NCI-H2107 (cell line): ENCODE measurements at regions not wholly inside any gene's neighbourhood (a gene's known extent, or its start where the extent isn't known, plus 50 kb on each side); places are given as distances from the start of the nearest gene placed in this dataset.
A peak's percentile ranks its signal among the peaks of the same experiment; 100 is the strongest.
"Not testable (repeated sequence)": the region's sequence is repeated elsewhere in the genome, so short reads cannot be mapped to it uniquely, and the experiment has no call there.

Experiments used
- DNase-seq: peaks from one replicate; lab custom pipeline; 2025; lab: John Stamatoyannopoulos, UW

- no peak for DNase-seq
Observed at GRCh38 chr4:79747252-79747651, 325.8 kb downstream of the ANTXR2 start.

DNA sequence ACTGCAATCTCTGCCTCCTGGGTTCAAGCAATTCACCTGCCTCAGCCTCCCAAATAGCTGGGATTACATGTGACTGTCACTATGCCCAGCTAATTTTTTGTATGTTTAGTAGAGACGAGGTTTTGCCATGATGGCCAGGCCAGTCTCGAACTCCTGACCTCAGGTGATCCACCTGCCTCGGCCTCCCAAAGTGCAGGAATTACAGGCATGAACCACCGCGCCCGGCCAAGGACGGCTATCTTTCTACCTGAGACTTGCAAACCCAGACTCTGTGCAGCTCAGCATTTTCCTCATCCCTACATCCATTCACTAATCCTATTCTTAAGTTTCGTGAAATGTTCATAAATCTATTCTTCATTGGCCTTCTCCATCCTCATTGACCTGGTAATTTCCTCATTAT, 330.0 kb downstream of the ANTXR2 start:
- no peak for DNase-seq

GRCh38 chr4:79739912-79740311, 331.9 kb upstream of the GK2 start:
- no peak for DNase-seq

- DNase-seq, result no peak
Observed at GRCh38 chr4:79723507-79723906, 315.5 kb upstream of the GK2 start.

DNA sequence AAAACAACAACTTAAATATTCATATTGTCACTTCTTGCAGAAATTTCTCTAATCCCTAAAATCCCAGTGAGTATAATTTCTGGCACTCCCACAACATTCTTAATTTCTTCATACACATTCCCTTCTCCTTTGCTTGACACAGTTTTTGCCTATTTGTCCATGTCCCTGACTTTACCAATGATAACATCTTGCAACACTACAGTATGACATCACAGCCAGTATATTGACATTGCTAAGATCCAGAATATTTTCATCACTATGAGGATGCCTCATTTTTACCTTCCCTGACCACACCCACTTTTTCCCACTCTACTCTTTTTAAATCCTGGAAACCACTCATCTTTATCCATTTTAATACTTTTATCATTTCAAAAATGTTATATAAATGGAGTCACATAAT, 292.3 kb upstream of the GK2 start:
- no peak for DNase-seq

GRCh38 chr4:79697444-79697843, 289.4 kb upstream of the GK2 start:
- DNase-seq, result no peak

DNA sequence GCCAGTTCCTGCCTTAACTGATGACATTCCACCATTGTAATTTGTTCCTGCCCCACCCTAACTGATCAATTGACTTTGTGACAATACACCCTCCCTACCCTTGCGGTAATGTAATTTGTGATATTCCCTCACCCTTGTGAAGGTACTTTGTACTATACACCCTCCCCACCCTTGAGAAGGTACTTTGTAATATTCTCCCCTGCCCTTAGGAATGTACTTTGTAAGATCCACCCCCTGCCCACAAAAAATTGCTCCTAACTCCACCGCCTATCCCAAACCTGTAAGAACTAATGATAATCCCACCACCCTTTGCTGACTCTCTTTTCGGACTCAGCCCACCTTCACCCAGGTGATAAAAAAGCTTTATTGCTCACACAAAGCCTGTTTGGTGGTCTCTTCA, 288.5 kb upstream of the GK2 start:
- DNase-seq, result not testable (repeated sequence)

DNA sequence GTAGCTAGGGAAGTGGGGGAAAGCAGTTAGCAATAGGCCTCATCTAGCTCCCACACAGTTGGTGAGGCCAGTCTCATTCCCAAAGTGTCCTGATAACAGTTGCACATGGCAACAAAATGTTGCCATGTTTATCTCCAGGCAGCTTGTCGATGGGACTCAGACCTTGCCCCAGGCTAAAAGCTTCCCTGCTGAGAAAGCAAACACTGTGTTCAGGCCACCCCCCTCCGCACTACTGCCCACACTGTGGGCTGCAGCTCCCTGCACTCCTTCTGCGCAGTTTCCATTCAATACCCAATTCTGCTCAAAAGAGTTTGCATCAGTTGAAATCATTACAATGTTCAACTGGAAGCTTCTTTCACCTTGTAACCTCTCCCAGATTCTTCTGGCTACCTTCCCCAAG, 287.8 kb upstream of the GK2 start:
- no peak for DNase-seq

- DNase-seq, result no peak
Observed at GRCh38 chr4:79689740-79690139, 281.7 kb upstream of the GK2 start.

DNA sequence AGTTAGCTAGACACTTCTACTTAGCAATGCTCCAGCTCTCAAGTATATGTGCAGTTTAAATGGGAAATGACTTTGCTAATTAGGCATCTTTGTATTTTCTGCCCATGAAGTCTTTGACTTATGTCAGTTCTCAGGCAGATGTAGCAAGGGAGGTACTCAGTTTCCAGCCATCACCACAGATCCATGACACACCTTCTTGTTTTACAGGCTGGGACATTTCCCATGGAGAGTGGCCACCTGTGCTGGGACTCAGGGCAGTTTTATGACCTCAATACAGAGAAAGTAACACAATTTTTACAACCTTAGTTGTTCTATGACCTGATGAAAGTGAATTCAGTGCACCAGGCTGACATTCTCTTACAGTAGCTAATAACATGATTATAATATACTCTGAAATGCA, 280.7 kb upstream of the GK2 start:
- no peak for DNase-seq

- no peak for DNase-seq
Observed at GRCh38 chr4:79687006-79687405, 279.0 kb upstream of the GK2 start.

- no peak for DNase-seq
Observed at GRCh38 chr4:79685542-79685941, 277.5 kb upstream of the GK2 start.

DNA sequence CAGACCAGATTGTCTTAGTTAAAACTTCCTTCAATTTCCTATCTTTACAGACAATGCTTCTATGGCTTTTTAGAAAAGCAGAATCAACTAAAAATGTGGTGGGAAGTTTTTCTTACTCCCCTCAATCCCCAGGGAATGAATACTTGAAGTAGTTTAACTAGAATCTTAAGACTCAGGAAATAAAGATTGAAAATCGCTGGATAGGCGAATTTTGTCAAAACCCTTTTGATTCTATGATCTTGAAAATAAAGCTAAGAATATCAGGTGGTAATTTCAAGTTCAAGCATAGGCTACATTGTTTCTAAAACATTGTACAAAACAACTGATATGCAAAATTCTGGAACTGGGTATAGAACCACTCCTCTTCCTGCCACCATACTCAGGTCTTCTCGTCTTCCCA, 276.5 kb upstream of the GK2 start:
- DNase-seq, result no peak

DNA sequence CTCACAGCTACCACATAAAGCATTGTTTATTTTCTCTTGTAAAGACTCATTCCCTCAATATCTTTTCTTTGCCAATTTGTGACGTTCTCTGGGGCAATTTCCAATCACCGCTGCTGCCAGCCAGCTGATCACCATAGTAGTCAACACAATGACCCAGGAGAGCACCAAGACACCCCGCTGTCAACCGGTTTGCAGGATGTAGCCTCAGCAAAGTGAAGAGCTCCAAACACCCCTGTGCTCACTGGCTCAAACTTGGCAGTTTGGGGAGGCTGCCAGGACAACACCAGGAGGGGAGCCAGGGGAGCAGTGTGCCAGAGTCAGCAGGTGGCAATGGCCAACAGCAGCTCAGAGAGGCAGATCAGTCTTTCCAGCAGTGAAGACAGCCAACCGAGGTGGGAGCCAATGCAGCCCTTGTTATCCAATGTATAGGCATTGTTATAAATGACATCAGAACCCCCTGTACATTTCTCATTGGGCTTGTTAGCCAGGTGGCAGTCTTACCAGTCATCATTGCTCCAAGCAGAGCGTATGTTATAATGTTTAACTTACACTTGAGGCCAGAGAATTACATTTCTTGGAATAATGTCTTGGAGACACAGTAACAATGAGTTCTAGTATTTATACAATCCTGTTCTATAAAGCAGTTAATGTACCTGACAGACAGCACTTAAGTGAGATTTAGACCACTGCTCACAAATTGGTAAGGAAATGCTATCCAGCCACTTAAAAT, 274.9 kb upstream of the GK2 start:
- DNase-seq, result no peak

GRCh38 chr4:79682161-79682560, 274.1 kb upstream of the GK2 start:
- DNase-seq, result no peak

DNA sequence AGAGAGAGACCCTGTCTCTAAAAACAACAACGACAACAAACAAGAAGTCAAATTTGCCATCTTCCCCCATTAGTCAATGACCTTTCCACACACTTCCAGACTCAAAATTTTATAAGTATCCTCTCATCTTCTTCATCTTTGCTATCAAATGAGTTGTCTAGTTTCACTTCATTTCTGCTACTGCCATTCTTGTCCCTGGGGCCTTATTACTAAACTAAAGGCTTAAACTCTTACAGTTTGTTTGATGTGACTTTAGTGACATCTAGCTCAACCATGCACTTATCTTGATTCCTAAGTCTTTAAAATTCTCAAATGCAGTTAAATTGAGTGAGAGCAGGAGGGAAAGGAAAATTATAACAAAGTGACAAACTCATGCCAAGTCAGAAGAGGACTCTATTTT, 271.8 kb upstream of the GK2 start:
- DNase-seq, result no peak

DNA sequence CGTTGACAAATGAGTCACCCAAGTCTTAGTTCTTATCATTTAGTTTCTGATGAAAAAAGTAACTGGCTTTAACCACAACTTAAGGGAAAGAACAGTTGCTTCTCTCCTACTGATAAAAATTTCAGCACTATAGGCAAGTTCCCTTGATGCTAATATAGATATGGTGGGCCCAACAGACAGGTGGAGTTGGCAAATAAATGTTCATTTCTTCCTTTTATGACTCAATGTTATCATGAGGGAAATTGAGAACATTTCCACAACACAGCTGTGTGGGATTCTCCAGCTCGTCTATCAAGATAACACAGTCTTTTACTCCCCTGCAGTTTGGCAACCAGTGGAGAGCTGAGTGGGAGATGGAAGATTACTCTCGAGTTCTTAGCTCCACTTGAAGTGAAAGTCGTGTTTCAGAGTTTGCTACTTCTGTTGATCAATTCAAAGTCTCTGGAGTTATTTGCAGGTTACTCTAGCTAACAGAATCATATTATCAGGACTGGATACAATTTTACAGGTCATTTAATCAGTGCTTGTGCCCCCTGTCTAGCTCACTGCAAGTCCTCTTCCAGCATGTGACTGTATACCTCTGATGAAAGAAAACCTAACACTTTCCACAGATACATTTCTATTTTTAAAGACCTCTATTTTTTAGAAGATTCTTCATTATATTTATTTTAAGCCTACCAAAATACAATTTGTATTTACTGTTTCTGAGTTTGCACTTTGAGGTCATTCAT, 270.6 kb upstream of the GK2 start:
- no peak for DNase-seq

DNA sequence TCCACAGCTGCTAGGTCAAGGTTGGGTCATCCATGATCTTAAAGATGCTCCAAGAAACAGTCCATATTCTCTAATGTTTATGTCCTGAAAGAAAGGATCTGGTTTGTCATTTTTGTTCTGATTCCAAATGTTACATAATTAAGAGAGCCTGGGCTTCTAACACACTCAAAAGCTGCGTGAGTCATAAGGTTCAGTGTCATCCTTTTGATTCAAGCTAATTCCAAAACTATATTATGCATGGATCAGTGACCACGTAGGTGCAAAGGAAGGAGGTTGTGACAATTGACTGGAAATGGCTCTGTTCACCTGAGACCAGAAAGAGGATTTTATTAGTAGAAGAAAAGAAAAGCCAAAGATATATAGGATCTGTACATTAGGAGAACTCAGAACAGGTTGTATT, 268.7 kb upstream of the GK2 start:
- DNase-seq, result no peak

GRCh38 chr4:79674906-79675305, 266.9 kb upstream of the GK2 start:
- not testable (repeated sequence) for DNase-seq

- DNase-seq, result no peak
Observed at GRCh38 chr4:79673898-79674297, 265.9 kb upstream of the GK2 start.

GRCh38 chr4:79673377-79673776, 265.3 kb upstream of the GK2 start:
- DNase-seq, result no peak

- DNase-seq, result no peak
Observed at GRCh38 chr4:79666875-79667274, 258.8 kb upstream of the GK2 start.

- no peak for DNase-seq
Observed at GRCh38 chr4:79666112-79666511, 258.1 kb upstream of the GK2 start.

- DNase-seq, result peak; percentile 0
Observed at GRCh38 chr4:79663865-79664264, 255.8 kb upstream of the GK2 start.
